GM19324 (cell line): ENCODE measurements at regions not wholly inside any gene's neighbourhood (a gene's known extent, or its start where the extent isn't known, plus 50 kb on each side); places are given as distances from the start of the nearest gene placed in this dataset.
"Not testable (repeated sequence)": the region's sequence is repeated elsewhere in the genome, so short reads cannot be mapped to it uniquely, and the experiment has no call there.

Experiments used
- ATAC-seq: cut with Tn5 transposase; IDR thresholded peaks from one replicate; pipeline ENCODE4 v1.9.1; 2021; ENCODE audit warnings: mild to moderate bottlenecking, moderate library complexity; ENCODE audit not compliant: unreplicated experiment, low FRiP score

- no peak for ATAC-seq
Observed at GRCh38 chr9:95684516-95684915, 167.7 kb upstream of the PTCH1 start.

- not testable (repeated sequence) for ATAC-seq
Observed at GRCh38 chr9:95680306-95680705, 163.5 kb upstream of the PTCH1 start.

GRCh38 chr9:95679874-95680273 is 163.1 kb upstream of the PTCH1 start:
- no peak for ATAC-seq

GRCh38 chr9:95678759-95679158 is 162.0 kb upstream of the PTCH1 start:
- ATAC-seq = no peak

GRCh38 chr9:95670122-95670521 is 153.4 kb upstream of the PTCH1 start:
- ATAC-seq = no peak

GRCh38 chr9:95669253-95669652 is 152.5 kb upstream of the PTCH1 start:
- ATAC-seq = no peak

- ATAC-seq = no peak
Observed at GRCh38 chr9:95667789-95668188, 151.0 kb upstream of the PTCH1 start.

GRCh38 chr9:95666785-95667155 is 150.0 kb upstream of the PTCH1 start:
- ATAC-seq = no peak

- no peak for ATAC-seq
Observed at GRCh38 chr9:95666096-95666784, 149.5 kb upstream of the PTCH1 start.

GRCh38 chr9:95653246-95653645 is 136.5 kb upstream of the PTCH1 start:
- ATAC-seq = no peak

GRCh38 chr9:95650720-95651119 is 133.9 kb upstream of the PTCH1 start:
- no peak for ATAC-seq

GRCh38 chr9:95649801-95650213 is 133.0 kb upstream of the PTCH1 start:
- ATAC-seq = no peak

- ATAC-seq = no peak
Observed at GRCh38 chr9:95648225-95648624, 131.5 kb upstream of the PTCH1 start.

GRCh38 chr9:95645992-95646391 is 129.2 kb upstream of the PTCH1 start:
- ATAC-seq = no peak

- no peak for ATAC-seq
Observed at GRCh38 chr9:95645579-95645978, 128.8 kb upstream of the PTCH1 start.

- no peak for ATAC-seq
Observed at GRCh38 chr9:95644377-95644776, 127.6 kb upstream of the PTCH1 start.

- ATAC-seq = no peak
Observed at GRCh38 chr9:95643619-95644018, 126.8 kb upstream of the PTCH1 start.

- no peak for ATAC-seq
Observed at GRCh38 chr9:95642189-95642588, 125.4 kb upstream of the PTCH1 start.

- no peak for ATAC-seq
Observed at GRCh38 chr9:95641586-95641985, 124.8 kb upstream of the PTCH1 start.

GRCh38 chr9:95640336-95640735 is 123.6 kb upstream of the PTCH1 start:
- no peak for ATAC-seq

- no peak for ATAC-seq
Observed at GRCh38 chr9:95635986-95636671, 119.4 kb upstream of the PTCH1 start.

GRCh38 chr9:95634536-95634935 is 117.8 kb upstream of the PTCH1 start:
- no peak for ATAC-seq
